GM19397 (cell line): ENCODE measurements at regions not wholly inside any gene's neighbourhood (a gene's known extent, or its start where the extent isn't known, plus 50 kb on each side); places are given as distances from the start of the nearest gene placed in this dataset.
"Not testable (repeated sequence)": the region's sequence is repeated elsewhere in the genome, so short reads cannot be mapped to it uniquely, and the experiment has no call there.

Source experiments
- ATAC-seq: cut with Tn5 transposase; IDR thresholded peaks from one replicate; pipeline ENCODE4 v1.9.1; 2021; ENCODE audit warnings: mild to moderate bottlenecking, moderate library complexity; ENCODE audit not compliant: unreplicated experiment

DNA sequence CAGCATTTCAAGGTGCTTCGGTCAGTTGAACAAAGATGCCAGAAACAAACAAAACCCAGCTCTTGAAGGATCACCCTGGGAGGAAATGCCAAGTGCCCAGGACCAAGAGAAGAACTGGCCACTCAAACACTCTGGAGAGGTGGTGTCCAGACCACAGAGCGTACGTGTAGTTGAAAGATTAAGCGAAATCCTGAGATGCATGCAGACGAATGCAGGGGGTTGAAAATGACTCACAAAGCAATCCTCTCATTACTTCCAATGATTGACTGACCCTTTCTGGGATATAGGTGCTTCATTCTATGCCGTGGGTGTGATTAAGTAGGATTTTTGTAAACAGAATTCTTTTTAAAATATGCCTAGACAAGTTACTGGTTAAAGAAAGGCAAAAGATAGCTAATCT, 71.5 kb upstream of the ATXN1 start:
- ATAC-seq: no peak

DNA sequence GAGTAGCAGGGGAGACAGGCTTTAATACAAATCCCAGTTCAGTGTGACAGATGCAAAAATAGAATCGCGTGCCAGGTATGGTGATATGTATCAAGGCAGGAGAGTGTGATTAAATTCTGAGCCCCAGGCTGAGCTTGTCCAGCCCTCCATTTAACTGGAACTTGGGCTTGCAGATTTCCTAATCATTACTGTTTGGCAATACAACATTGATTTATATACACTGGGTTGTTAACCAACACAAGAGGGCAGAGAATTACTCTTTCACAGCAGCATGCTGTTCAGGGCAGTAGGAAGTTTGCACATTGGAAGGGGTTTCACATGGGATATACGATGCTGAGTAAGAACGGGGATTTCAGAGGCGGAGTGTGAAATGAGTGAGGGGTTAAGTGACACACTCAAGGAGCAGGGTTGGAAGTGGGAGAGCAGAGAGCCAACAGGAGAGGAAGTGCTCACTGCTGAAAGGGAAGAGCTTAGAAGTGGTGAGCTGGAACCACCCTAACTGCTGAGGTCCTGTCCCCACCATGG, 70.8 kb upstream of the ATXN1 start:
- ATAC-seq: no peak

DNA sequence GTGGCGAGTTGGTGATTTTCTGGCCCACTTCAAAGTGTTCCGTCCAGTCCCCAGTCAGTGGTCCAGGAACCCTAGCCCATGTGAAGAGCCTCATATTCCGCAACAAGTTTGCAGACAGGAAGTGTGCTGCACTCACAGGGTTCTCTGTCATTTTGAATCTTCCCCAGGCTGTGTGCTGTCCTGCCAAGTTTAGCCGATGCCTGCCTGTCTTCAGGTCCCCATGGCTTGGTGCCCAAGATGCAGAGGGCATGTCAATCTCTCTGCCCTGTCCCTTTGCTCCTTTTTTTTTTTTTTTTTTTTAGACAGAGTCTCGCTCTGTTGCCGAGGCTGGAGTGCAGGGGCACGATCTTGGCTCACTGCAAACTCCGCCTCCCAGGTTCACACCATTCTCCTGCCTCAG, 69.9 kb upstream of the ATXN1 start:
- ATAC-seq: no peak

DNA sequence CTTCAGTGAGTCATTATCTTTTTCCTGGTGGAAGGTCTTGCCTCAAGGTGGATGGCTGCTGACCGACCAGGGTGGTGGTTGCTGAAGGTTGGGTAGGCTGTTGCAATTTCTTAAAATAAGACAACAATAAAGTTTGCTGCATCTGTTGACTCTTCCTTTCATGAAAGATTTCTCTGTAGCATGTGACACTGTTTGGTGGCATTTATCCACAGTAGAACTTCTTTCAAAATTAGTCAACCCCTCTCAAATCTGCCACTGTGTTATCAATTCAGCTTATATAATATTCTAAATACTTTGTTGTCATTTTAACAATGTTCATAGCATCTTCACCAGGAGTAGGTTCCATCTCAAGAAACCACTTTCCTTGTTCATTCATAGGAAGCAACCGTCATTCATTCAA, 66.8 kb upstream of the ATXN1 start:
- ATAC-seq: no peak

DNA sequence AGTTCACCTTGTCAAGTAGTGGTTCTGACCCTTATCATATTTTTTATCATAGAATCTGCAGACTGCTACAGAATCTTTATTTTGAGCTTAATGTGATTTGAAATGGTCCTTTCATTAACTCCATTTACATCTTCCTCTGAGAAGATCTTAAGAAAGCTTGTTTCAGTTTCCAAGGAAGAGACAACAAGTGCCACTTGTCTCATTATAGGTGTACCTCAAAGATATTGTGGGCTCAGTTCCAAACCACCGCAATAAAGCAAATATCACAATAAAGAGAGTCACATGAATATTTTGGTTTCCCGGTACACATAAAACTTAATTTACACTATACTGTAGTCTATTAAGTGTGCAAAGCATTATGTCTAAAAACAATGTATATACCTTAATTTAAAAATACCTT, 66.4 kb upstream of the ATXN1 start:
- no peak for ATAC-seq

DNA sequence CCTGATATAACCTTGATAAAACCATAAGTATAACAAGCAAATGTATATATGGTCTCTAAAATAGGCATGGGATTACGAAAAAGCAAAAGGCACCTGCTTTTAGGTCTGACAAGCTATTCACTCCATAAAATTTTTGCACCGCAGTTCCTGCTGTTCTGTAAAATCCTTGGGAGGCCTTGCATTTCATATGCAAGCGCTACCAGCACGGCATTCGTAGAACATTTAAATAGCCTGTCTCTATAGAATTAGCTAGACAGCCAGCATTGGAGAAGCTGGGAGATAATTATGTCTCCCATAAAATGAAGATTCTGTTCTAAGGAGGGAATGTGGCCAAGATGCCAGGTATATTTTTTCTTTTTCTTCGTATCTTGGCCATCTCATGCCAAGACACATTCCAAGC, 64.5 kb upstream of the ATXN1 start:
- ATAC-seq: no peak

DNA sequence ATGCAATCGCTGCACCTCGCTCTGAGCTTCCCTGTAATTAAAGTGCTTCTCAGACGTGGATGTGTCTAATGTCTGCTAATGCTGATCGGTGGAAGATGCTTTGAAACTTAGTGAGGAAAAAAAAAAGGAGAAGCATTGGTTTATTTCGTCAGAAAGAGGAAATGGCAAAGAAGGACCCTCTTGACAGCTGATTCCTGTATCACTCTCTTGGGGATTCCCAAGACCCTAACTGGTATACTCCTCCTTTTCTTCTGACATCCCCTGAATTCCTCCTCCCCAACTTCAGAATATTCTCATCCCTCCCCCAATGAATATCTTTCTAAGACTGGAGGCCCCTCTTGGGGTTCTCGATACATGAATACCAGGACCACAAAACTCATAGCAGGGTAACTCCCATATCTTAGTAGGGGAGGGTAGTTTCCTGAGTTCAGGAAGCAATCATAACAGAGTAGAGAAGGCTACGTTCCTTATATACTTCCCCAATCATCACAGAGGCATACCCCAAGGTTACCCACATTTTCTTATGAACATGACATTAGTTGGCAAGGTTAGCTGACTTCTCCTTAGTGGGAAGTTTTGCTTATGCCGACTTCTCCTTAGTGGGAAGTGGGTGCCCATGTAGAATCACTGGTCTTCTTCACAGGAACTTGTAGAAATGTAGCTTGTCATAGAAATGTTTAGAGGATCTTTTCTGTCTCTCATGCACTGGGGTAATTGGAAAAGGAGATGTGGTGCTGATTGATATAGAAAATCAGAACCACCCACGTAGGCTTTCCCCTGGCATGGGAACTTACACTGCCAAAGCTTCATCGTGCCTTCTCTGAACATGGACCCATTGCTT, 63.8 kb upstream of the ATXN1 start:
- no peak for ATAC-seq

DNA sequence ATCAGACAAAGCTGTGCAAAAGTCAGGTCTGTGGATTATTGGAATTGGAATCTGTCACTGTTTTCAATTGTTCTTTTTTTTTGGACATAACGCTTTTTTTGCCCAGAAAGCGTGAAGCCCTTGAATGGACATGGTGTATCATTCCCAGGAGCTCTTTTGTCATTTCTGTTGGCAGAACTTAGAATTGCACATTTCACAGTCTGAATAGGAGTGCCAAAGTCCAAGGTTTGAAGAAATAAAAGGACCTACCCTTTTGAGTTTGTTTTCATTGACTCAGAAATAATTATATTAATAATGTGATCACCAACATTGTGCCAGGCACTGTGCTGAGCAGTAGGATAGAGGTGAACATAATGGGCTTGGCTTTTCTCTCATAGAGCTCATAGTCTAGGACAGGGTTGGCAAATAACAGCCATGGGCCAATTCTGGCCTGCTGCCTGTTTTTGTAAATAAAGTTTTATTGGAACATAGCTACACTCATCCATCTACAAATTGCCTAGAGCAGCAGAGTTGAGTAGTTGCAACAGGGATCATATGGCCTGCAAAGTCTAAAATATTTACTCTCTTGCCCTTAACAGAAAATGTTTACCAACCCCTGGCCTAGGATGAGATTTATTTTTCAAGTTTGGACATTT, 62.6 kb upstream of the ATXN1 start:
- no peak for ATAC-seq

DNA sequence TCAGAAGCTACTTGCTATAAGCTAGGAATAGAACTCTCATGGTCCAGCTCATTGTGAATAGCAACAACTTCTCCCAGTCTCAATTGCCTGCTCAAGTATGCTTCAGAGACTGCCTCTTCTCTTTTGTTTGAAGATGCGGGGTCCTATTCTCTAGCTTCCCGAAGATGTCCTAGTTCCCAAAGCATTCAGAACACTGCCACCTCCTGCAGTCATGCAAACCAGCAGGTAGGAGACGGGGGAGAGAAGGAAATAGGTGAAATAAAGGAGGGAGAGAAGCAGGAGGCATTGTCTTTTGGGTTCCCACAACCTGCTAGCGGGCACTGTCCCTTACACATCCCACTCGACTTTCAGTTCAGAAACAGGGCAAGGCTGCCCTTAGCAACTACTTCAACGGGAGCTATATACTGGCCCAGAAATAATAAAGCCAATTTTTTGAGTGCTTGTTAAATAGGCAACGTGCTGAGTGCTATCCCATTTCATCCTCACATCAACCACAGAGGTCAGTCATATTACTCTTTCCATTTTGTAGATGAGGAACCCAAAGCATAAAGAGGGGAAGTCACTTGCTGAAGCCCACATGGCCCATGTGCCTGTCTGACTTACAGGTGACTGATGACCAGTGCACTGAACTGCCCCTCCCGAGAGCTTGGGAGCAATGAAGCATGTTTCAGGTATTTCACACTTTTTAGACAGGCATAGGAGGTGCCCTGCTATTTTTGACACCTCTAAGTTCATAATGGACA, 61.9 kb upstream of the ATXN1 start:
- no peak for ATAC-seq

DNA sequence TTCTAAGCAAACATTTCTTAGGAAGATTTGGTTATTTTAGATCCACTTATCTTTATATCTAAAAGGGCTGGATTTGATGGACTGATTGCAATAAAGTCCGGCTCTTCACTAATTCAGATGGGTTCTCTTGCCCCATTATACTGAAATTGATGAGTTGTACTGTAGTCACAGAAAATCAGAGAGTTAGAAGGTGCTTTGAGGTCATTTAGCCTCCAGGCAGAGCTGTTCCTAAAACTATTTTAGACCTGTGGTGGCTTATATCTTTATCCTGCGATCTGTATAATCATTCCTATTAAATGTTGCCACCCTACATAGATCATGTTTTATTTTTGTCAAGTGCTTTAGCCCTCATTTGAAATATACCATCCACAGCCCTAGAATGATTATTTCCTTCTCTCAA, 61.3 kb upstream of the ATXN1 start:
- no peak for ATAC-seq

DNA sequence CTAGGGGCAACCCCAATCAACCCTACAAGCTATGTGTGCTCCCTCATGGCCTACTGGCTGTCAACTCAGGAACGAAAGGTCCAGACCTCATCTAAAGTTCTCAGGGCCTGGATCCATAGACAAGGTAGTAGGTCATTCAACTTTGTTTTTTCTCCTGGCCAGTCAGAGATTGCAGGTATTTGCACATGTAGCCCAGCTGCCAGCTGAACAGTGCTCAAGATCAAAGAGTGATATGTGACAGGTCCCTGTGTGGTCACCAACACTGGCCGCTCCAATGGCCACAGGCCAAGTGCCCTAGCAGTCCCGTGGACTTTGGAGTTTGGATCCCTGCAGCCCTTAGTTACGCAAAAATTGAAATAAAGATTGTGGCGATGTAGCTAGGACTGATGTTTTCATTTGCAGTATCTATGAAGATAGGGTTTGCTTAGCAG, 60.6 kb upstream of the ATXN1 start:
- ATAC-seq: no peak

DNA sequence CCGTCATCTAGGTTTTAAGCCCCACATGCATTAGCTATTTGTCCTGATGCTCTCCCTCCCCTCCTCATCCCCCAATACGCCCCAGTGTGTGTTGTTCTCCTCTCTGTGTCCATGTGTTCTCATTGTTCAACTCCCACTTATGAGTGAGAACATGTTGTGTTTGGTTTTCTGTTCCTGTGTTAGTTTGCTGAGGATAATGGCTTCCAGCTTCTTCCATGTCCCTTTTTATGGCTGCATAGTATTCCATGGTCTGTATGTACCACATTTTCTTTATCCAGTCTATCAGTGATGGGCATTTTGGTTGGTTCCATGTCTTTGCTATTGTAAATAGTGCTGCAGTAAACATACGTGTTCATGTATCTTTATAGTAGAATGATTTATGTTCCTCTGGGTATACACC, 59.0 kb upstream of the ATXN1 start:
- not testable (repeated sequence) for ATAC-seq

DNA sequence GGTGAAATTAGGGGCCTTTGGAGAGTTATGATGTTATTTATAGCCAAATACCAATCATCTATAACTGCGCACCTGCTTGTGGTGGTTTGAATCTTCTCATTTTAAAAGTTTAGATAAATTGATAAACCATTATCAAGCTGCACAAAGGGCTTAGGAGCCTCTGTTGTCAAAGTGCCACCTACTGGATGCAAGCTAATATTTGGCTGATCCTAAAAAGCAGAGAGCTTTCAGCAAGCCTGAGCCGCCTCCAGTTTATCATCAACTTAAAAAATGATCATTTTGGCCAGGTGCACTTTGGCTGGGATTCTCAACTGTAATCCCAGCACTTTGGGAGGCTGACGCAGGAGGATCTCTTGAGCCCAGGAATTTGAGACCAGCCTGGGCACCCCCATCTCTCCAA, 58.5 kb upstream of the ATXN1 start:
- ATAC-seq: no peak

DNA sequence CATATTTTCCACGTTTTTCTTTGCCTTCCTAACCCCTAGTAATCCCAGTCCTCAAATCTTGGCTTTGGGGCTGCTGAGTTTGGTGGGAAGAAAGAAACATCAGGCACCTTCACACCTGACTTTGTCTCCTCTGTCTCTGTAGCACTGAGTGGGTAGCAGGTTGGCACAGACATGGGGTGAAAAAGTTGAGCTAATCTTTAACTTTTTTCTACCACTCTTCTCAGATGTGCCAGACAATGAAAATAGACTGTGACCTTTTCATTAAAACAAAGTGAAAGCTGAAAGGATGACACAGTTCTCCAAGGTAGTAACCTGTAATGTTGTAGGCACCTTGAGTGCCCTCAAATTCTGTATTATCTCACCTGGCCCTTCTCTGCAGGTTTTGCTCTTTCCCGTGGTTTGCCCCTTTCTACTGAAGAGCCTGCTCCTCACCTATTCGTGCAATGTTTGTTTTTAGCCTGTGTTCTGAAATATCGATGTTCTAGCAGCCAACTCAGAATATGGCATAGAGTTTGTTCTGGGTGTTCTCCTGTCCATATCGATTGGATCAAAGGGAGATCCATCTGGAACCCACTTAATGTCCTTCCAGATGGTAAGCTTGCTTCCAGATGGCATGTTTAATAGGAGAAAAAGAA, 57.8 kb upstream of the ATXN1 start:
- ATAC-seq: no peak

DNA sequence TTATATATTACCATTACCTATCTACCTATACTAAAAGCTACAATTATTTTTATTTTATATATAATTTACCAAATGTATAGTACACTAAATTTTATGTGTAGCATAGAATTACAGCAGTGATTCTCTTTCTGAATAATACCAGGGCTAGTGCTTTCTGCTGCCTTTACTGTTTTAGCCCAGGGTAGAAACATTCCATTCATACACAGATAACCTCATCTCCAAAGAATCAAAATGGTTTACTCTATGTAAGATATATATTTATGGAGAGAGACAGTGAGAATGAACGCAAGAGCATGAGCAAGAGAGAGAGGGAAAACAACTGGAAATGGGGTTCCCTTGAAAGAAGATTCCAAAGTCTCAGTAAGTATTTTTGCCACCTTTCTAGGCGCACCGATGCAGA, 56.3 kb upstream of the ATXN1 start:
- no peak for ATAC-seq

DNA sequence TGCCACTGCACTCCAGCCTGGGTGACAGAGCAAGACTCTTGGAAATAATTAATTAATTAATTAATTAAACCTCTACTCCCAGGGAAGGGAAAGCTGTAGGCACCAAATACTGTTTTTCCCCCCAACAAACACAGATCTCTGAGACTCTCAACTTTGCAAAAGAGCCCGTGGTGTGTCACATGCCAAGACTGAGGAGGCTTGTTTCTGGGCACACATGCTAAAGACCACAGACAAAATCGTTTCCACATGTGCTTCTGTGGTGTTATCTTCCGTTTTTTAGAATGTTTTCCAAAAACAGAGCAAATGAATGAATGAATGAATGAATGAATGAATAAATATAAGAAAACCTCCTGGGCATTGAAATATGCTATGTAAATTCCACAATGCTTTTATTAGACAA, 55.6 kb upstream of the ATXN1 start:
- no peak for ATAC-seq

DNA sequence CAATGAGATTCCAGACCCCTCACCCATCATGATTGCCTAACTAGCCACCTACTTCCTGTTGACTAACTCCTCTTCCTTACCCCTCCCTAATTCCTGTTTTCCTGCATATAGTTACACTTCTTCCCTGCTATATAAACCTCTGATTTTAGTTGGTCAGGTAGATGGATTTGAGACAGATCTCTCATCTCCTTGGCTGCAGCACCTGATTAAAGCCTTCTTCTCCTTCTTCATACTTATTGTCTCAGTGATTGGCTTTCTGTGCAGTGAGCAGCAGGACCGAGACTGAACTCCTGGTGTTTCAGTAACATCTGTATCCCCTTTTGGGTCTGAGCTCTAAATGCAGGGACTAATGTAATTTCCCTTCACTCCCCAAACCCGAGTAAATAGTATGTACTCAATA, 51.7 kb upstream of the ATXN1 start:
- no peak for ATAC-seq

DNA sequence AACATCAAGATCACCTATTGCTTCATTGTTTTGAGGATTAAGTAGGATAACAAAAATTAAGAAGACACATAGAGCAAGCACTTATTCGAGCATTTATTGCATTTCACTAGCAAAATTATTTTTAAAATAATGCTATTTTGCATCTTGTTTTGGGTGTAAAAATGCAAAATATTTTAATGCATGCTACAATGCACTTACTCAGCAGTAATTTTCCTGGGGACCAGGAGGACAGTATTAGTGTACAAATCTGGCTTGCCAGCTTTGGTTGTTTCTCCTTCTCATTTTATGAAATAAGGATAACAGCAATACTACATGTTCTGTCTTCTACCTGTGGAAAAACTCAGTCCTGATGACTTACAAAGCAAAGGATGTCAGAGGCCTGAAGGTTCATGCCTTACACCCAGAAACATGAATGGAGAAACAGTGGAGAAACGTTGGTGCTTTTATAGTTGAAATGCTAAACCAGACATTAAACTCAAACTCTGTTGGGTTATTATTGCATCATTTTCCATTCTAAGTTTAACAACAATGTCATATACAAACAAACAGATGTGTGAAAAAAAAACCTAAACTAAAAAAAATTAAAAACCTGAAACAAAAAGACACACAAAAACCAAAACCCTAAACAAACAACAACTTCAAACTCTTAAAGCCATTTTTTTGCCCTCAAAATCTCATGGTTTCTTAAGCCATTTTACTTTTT, 50.2 kb upstream of the ATXN1 start:
- ATAC-seq: no peak
